Epithelial cell of prostate (primary cell): ENCODE measurements at regions not wholly inside any gene's neighbourhood (a gene's known extent, or its start where the extent isn't known, plus 50 kb on each side); places are given as distances from the start of the nearest gene placed in this dataset.
"Not testable (repeated sequence)": the region's sequence is repeated elsewhere in the genome, so short reads cannot be mapped to it uniquely, and the experiment has no call there.

Experiments used
- DNase-seq: peaks from one replicate; pipeline ENCODE4 v3.0.0-alpha.2; 2011; ENCODE audit warnings: low read depth, low spot score
- H3K27ac ChIP-seq: fragments of 450-650 bp; 2 replicates; pipeline ENCODE4 v1.5.1; 2017; ENCODE audit warnings: mild to moderate bottlenecking

DNA sequence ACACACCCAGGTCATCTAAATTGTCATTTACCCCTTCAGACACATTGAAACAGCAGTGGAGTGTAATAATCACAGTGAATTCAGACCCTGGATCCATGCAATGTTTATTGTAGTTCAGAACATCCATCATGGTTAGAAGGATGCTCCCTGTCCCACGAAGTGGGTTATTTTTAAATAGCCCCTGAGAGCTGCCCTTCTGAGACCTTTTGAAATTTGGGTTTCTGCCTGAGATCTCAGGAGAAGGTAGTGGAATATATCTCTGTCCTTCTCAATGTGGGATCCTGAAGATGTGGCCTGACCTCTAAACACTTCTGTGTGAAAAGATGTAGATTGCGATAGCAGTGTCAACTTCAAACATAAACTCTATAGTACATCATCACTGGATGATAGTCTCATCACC, 1080.6 kb downstream of the TMEM121 start:
- DNase-seq, result no peak

DNA sequence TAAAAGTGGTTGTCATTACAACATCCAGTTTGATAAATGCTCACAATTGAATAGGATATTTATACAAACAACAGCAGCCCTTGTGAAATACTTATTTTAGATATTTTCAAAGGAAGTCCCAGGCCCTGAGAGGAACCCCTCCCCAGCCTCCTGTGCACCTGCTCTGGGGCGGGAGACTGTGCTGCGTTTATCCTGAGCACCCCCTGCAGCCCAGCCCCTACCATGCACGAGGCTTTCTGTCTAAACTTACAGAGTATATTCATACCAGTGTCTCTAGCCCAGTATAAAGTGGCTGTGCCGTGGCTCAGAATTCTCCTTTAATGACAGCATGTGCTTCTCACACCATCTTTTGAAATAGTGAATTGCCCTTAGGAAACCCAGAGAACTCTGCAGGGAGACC, 1084.3 kb downstream of the TMEM121 start:
- H3K27ac ChIP-seq, result no peak overlapping the region
- DNase-seq, result no peak

More for the DNA sequence above, 1080.6 kb downstream of the TMEM121 start:
- H3K27ac ChIP-seq, result no peak overlapping the region

DNA sequence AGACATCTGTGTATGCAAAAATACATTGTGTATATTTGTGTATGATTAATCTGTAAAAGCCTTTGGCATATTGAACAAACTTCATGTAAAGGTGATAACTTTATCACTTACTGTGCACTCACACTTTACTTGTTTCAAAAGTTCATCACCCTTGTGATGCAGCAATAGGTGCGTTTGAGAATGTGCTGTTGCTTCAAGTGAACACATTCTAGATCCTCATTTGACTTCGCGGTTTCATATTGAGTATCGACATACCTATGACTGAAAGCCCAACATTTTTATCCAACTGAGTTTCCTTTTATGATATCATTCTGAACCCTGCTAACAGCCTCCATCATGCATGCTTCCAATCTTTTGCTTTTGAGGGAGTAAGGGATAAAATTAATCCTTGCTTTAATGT, 1086.9 kb downstream of the TMEM121 start:
- H3K27ac ChIP-seq, result no peak overlapping the region
- no peak for DNase-seq

- H3K27ac ChIP-seq, DNase-seq: not testable (repeated sequence)
Measured at GRCh38 chr14:106618471-106618951, 1092.1 kb downstream of the TMEM121 start.

GRCh38 chr14:106619606-106620005, 1093.2 kb downstream of the TMEM121 start:
- H3K27ac ChIP-seq, result no peak overlapping the region

GRCh38 chr14:106620368-106620767, 1094.0 kb downstream of the TMEM121 start:
- no peak overlapping the region for H3K27ac ChIP-seq
- DNase-seq, result no peak

More at GRCh38 chr14:106619606-106620005, 1093.2 kb downstream of the TMEM121 start:
- DNase-seq, result no peak

- no peak for DNase-seq
- no peak overlapping the region for H3K27ac ChIP-seq
Measured at GRCh38 chr14:106622200-106622745, 1095.9 kb downstream of the TMEM121 start.

DNA sequence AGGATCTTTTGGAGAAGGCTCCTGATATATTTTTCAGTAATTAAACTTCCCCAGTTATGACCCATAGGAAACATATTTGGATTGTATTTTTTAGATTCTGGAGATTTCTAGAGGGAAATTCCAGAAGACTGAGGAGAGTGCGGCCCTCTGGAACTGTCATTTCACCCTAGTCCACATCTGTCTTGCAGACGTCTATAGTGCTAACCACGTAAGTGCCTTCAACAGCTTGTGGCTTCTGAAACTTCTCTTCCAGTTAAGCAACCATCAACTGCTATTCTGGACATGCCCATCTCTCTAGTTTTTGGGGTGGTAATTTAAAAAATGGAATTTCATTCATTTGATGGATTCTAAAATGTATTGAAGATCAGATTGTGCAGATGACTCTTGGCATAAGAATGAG, 1098.8 kb downstream of the TMEM121 start:
- no peak for DNase-seq
- H3K27ac ChIP-seq, result no peak overlapping the region

DNA sequence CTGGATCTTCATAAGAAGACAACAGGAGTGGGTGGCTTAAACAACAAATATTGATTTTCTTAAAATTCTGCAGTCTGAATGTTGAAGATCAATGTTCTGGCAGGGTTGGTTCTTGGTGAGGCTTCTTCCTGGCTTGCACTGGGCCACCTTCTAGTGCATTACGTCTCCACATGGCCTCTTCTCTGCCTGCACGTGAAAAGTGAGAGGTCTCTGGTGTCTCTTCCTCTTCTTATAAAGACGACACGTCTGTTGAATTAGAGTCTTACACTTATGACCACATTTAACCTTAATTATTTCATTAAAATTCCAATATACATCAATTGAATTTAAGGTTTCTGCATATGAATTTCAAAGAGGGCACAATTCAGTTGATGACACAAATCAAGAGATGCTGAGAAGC, 1100.1 kb downstream of the TMEM121 start:
- not testable (repeated sequence) for H3K27ac ChIP-seq

GRCh38 chr14:106626942-106627588, 1100.7 kb downstream of the TMEM121 start:
- not testable (repeated sequence) for H3K27ac ChIP-seq, DNase-seq

More for the DNA sequence above, 1100.1 kb downstream of the TMEM121 start:
- not testable (repeated sequence) for DNase-seq

- no peak for DNase-seq
- no peak overlapping the region for H3K27ac ChIP-seq
Measured at GRCh38 chr14:106631879-106632278, 1105.5 kb downstream of the TMEM121 start.

- DNase-seq, result no peak
- H3K27ac ChIP-seq, result no peak overlapping the region
Measured at GRCh38 chr14:106633721-106634120, 1107.3 kb downstream of the TMEM121 start.

GRCh38 chr14:106635569-106635968, 1109.2 kb downstream of the TMEM121 start:
- no peak for DNase-seq
- H3K27ac ChIP-seq, result no peak overlapping the region

DNA sequence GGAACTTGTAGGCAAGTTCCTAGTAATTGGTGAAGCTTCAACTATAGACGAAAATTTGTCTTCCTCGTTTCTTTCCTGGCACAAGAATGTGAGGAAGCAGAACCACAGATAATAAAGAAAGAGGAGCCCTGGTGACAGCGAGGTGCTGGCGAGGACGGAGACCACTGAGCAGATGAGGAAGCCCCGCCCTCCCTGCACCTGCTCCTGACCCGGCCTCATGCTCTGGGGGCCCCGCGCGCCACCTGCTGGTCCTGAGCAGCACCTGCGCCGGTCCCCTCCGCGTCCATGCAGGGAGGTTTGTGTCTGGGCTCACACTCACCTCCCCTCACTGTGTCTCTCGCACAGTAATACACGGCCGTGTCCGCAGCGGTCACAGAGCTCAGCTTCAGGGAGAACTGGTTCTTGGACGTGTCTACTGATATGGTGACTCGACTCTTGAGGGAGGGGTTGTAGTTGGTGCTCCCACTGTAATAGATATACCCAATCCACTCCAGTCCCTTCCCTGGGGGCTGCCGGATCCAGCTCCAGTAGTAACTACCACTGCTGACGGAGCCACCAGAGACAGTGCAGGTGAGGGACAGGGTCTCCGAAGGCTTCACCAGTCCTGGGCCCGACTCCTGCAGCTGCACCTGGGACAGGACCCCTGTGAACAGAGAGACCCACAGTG, 1112.5 kb downstream of the TMEM121 start:
- H3K27ac ChIP-seq, DNase-seq: not testable (repeated sequence)

- DNase-seq, result no peak
- H3K27ac ChIP-seq, result no peak overlapping the region
Measured at GRCh38 chr14:106642090-106642489, 1115.7 kb downstream of the TMEM121 start.

- not testable (repeated sequence) for DNase-seq, H3K27ac ChIP-seq
Measured at GRCh38 chr14:106642971-106643370, 1116.6 kb downstream of the TMEM121 start.

DNA sequence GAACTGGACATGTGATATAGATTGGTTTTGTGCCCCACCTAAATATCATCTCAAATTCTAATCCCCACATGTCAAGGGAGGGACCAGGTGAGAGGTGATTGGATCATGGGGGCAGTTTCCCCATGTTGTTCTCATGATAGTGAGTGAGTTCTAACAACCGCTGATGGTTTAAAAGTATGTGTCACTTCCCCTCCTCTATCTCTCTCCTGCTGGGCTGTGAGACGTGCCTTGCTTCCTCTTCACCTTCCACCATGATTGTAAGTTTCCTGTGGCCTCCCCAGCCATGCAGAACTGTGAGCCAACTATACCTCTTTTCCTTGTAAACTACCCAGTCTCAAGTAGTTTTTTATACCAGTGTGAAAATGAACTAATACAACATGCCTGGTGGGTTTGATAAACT, 1122.5 kb downstream of the TMEM121 start:
- not testable (repeated sequence) for H3K27ac ChIP-seq, DNase-seq

DNA sequence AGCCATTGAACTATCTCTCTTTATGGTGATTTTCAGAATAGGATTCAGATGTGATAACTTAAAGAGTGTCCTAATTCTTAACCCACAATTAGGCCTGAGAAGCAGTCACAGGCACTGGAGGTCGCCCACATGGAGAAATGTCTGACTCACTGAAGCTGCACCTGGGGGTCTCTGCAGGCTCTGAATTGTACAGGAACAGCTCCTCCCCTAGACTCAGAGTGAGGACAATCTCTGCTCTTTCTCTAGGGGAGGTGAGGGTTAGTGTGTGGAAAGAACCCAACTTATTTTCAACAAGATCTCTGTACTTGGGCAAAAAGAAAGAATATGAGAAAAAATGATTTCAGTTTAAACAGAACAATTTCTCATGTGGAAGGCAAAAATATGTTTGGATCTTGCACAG, 1124.6 kb downstream of the TMEM121 start:
- H3K27ac ChIP-seq, result no peak overlapping the region
- no peak for DNase-seq

DNA sequence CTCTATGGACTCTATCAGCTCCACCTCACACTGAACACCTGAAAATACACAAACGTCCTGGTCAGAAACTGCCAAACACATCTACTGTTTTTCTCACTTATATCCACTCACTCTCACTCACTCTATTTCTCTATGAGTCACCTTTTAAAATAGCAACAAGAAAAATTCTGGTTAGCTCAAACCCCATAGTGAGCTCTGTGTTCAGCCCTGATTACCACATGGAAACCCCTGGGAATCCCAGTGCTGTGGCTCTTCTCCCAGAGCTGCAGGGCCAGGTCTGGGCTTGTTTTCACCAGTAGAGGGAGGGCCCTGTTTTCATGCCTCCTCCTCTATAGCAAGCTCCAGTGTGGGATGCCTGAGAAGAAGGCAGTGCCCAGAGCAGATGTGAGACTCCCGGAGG, 1126.1 kb downstream of the TMEM121 start:
- no peak overlapping the region for H3K27ac ChIP-seq
- no peak for DNase-seq

DNA sequence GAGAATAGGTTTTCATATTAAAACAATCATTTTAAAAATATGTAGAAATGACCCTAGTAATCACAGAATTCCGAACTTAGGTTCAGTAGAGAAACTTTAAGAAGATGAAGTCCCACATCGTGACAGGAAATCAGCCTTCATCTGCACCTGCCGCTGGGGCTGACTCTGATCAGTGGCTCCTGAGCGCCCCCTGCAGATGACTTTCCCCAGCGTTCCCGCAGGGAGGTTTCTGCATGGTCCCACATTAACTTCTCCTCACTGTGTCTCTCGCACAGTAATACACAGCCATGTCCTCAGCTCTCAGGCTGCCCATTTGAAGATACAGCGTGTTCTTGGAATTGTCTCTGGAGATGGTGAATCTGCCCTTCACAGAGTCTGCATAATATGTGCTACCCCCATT, 1131.1 kb downstream of the TMEM121 start:
- H3K27ac ChIP-seq, result no peak overlapping the region

GRCh38 chr14:106658066-106658860, 1131.9 kb downstream of the TMEM121 start:
- H3K27ac ChIP-seq, DNase-seq: not testable (repeated sequence)

More for the DNA sequence above, 1131.1 kb downstream of the TMEM121 start:
- DNase-seq, result no peak
